ENCODE measurements at regions not wholly inside any gene's neighbourhood (a gene's known extent, or its start where the extent isn't known, plus 50 kb on each side); places are given as distances from the start of the nearest gene placed in this dataset.

DNA sequence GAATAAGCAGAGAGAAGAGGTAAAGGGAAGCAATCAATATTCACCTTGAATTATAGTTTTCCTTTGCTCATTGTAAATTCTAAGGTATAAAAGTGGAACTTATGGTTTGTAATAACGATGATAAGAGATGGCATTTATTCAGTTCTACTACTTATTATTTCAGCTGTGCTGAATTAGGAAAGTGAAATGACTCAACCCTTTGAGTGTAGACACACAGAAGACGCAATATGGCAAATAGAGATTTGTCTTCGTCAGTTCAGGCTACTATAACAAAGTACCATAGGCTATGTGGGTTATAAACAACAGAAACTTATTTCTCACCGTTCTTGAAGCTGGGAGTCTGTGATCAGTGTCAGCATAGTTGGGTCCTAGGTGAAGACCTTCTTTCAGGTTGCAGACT lies 713.0 kb upstream of the PCDH9 start:
- no peak for TF ChIP-seq REST (IDR thresholded peaks at IDR 0.05)
- no peak for TF ChIP-seq JUNB (IDR thresholded peaks at IDR 0.05)
- TF ChIP-seq HOXA7 (CRISPR knock-in tag; IDR thresholded peaks at IDR 0.05): no peak
- no peak for TF ChIP-seq NFE2L2 (conservative IDR thresholded peaks at IDR 0.05; ENCODE audit: low read length)
- no peak for TF ChIP-seq HMGXB4 (CRISPR knock-in tag; IDR thresholded peaks at IDR 0.05; ENCODE audit: borderline replicate concordance)
- no peak for TF ChIP-seq RFX5 (IDR thresholded peaks at IDR 0.05)
- no peak for TF ChIP-seq CTCF (IDR thresholded peaks at IDR 0.05)
- no peak for TF ChIP-seq CEBPB (IDR thresholded peaks at IDR 0.05)
